HepG2 (cell line): ENCODE measurements at regions not wholly inside any gene's neighbourhood (a gene's known extent, or its start where the extent isn't known, plus 50 kb on each side); places are given as distances from the start of the nearest gene placed in this dataset.

Experiments
- ATAC-seq: fragments of 200-7000 bp; cut with Tn5 transposase; 3 replicates; pipeline ENCODE4 v1.9.1; 2020; ENCODE audit warnings: mild to moderate bottlenecking, moderate library complexity
- BruUV-seq: library from RNA; stranded (reverse); fragments of 400-500 nt; replicated peaks from 2 replicates; lab custom pipeline; 2021; lab: Mats Ljungman, UMichigan
- CTCF ChIA-PET: fragments of 300-600 bp; formaldehyde crosslinking; extraction: SDS; loops from one replicate; lab custom pipeline; 2021; ENCODE audit warnings: low total read pairs, inconsistent platforms, low intra/inter-chr PET ratio; lab: Yijun Ruan, JAX
- POLR2A ChIA-PET: fragments of 350-600 bp; sonication (Branson Sonifier 250); formaldehyde crosslinking; loops from one replicate; lab custom pipeline; 2020; ENCODE audit warnings: antibody characterized with exemption, inconsistent platforms; lab: Yijun Ruan, JAX
- DNase-seq: peaks from one replicate; pipeline ENCODE4 v3.0.0-alpha.2; 2015; ENCODE audit warnings: low spot score
- FAIRE-seq: peaks from 3 replicates; lab custom pipeline; 2011; peaks lifted over from hg19 to GRCh38; lab: Jason Lieb, UNC
- H2AFZ ChIP-seq: one replicate; pipeline ENCODE4 v1.6.1; 2011; ENCODE audit warnings: low read length, inconsistent platforms
- H3K27ac ChIP-seq: fragments of 300-600 bp; 3 replicates; pipeline ENCODE4 v1.8.0; 2011; ENCODE audit warnings: mixed run types, mild to moderate bottlenecking, mixed read lengths, low read length, inconsistent platforms; ENCODE audit not compliant: insufficient read depth; ENCODE audit errors: extremely low read length
- H3K27me3 ChIP-seq, 2 experiments: fragments of 200-600 bp in 1 of 2; 2 replicates in 1 of 2; 3 replicates in 1 of 2; pipeline versions ENCODE4 v1.6.0 to v1.8.0; 2011; ENCODE audit warnings: low read length in 2 of 2, mild to moderate bottlenecking in 2 of 2, moderate library complexity in 2 of 2, inconsistent platforms in 1 of 2; ENCODE audit not compliant: insufficient read depth in 2 of 2, control insufficient read depth in 1 of 2
- H3K36me3 ChIP-seq, 2 experiments: fragments of 200-600 bp in 1 of 2; replicated peaks in 1 of 2; 2 replicates in 1 of 2; 3 replicates in 1 of 2; pipeline versions ENCODE4 v1.5.1 to v1.8.0; 2011; ENCODE audit warnings: low read length in 2 of 2, inconsistent platforms in 1 of 2; ENCODE audit not compliant: insufficient read depth in 2 of 2, control insufficient read depth in 1 of 2
- H3K4me1 ChIP-seq: 2 replicates; pipeline ENCODE4 v1.5.1; 2012; ENCODE audit warnings: low read length, inconsistent platforms; ENCODE audit not compliant: insufficient read depth
- H3K4me2 ChIP-seq: 2 replicates; pipeline ENCODE4 v1.6.0; 2011; ENCODE audit warnings: low read depth, low read length, inconsistent platforms
- H3K4me3 ChIP-seq, 3 experiments: fragments of 200-600 bp in 1 of 3; sonication (generic), shearing (Covaris generic) in 1 of 3; replicated peaks in 1 of 3; 2 replicates each; pipeline ENCODE4 v1.5.1; 2011 to 2016; ENCODE audit warnings: low read length in 3 of 3, inconsistent platforms in 2 of 3, low read depth in 2 of 3, mild to moderate bottlenecking in 2 of 3, control low read depth in 1 of 3, mixed read lengths in 1 of 3; ENCODE audit not compliant: insufficient read depth in 1 of 3
- H3K79me2 ChIP-seq: one replicate; pipeline ENCODE4 v1.6.1; 2011; ENCODE audit warnings: low read length, inconsistent platforms; ENCODE audit not compliant: insufficient read depth
- H3K9ac ChIP-seq: 2 replicates; pipeline ENCODE4 v1.6.0; 2011; ENCODE audit warnings: mild to moderate bottlenecking, low read depth, low read length, inconsistent platforms; ENCODE audit not compliant: insufficient read depth
- H3K9me3 ChIP-seq: 2 replicates; pipeline ENCODE4 v1.5.1; 2012; ENCODE audit warnings: mild to moderate bottlenecking, low read length
- H4K20me1 ChIP-seq: 2 replicates; pipeline ENCODE4 v1.6.0; 2011; ENCODE audit warnings: inconsistent platforms, mild to moderate bottlenecking, low read length, moderate library complexity; ENCODE audit not compliant: insufficient read depth
- CEBPG ChIP-seq: IDR thresholded peaks from 2 replicates; pipeline ENCODE4 v1.6.1; 2016
- FOXJ3 ChIP-seq: sonication (generic); formaldehyde crosslinking; IDR thresholded peaks from 2 replicates; pipeline ENCODE4 v1.4.0; 2020; ENCODE audit warnings: missing genetic modification reagents, mild to moderate bottlenecking, borderline replicate concordance
- GPN1 ChIP-seq: sonication (generic); formaldehyde crosslinking; IDR thresholded peaks from 2 replicates; pipeline ENCODE4 v1.5.1; 2020; ENCODE audit warnings: missing genetic modification reagents, borderline replicate concordance
- NR2F2 ChIP-seq: IDR thresholded peaks from 2 replicates; pipeline ENCODE4 v1.6.1; 2012; ENCODE audit warnings: low read depth, inconsistent platforms, borderline replicate concordance
- RFXANK ChIP-seq: IDR thresholded peaks from 2 replicates; pipeline ENCODE4 v1.6.1; 2016
- TBX3 ChIP-seq: fragments of 450-650 bp; IDR thresholded peaks from 2 replicates; pipeline ENCODE4 v1.6.1; 2017; ENCODE audit warnings: antibody characterized with exemption, mild to moderate bottlenecking, inconsistent platforms, borderline replicate concordance
- ZBTB1 ChIP-seq: sonication (generic); formaldehyde crosslinking; IDR thresholded peaks from 2 replicates; pipeline ENCODE4 v1.4.0; 2020; ENCODE audit warnings: missing genetic modification reagents, borderline replicate concordance
- ZNF136 ChIP-seq: sonication (generic); formaldehyde crosslinking; IDR thresholded peaks from 2 replicates; pipeline ENCODE4 v1.8.1; 2022; ENCODE audit warnings: low read depth, mild to moderate bottlenecking, moderate library complexity, missing genetic modification reagents
- ZNF205 ChIP-seq: IDR thresholded peaks from 2 replicates; pipeline ENCODE4 v1.6.1; 2018; ENCODE audit warnings: missing biosample characterization, missing genetic modification reagents
- ZNF260 ChIP-seq: sonication (generic); formaldehyde crosslinking; IDR thresholded peaks from 2 replicates; pipeline ENCODE4 v1.4.0; 2020; ENCODE audit warnings: missing genetic modification reagents, low read depth, mild to moderate bottlenecking, borderline replicate concordance
- ZNF296 ChIP-seq: sonication (generic); formaldehyde crosslinking; conservative IDR thresholded peaks from 2 replicates; pipeline ENCODE4 v1.5.0; 2020; ENCODE audit warnings: mild to moderate bottlenecking, missing genetic modification reagents
- ZNF331 ChIP-seq: sonication (generic); formaldehyde crosslinking; IDR thresholded peaks from 2 replicates; pipeline ENCODE4 v1.4.0; 2020; ENCODE audit warnings: missing genetic modification reagents
- ZNF33B ChIP-seq: sonication (generic); formaldehyde crosslinking; IDR thresholded peaks from 2 replicates; pipeline ENCODE4 v1.5.1; 2020; ENCODE audit warnings: mild to moderate bottlenecking, missing genetic modification reagents
- ZNF563 ChIP-seq: sonication (generic); formaldehyde crosslinking; IDR thresholded peaks from 2 replicates; pipeline ENCODE4 v1.8.0; 2022; ENCODE audit warnings: mild to moderate bottlenecking, moderate library complexity, missing genetic modification reagents
- ZNF619 ChIP-seq: sonication (generic); formaldehyde crosslinking; IDR thresholded peaks from 2 replicates; pipeline ENCODE4 v1.4.0; 2020; ENCODE audit warnings: mild to moderate bottlenecking, missing genetic modification reagents
- ZNF7 ChIP-seq: IDR thresholded peaks from 2 replicates; pipeline ENCODE4 v1.6.1; 2016; ENCODE audit warnings: missing biosample characterization, missing genetic modification reagents
- WGBS: methylation state at CpG from one replicate; pipeline ENCODE4 v1.1.6; 2017; ENCODE audit warnings: low lambda C conversion rate; 5-methylcytosine and 5-hydroxymethylcytosine counted together
- in situ Hi-C: cut with HindIII; loops from 2 replicates; pipeline ENCODE4 v1.10.0; 2017; ENCODE audit warnings: low pct_unique_long_range_greater_than_20kb; ENCODE audit not compliant: extremely low pct_ligation_motif_present
- intact Hi-C: fragments of 100-400 bp; cut with micrococcal nuclease; formaldehyde crosslinking; loops from one replicate; pipeline ENCODE4 v1.10.0; 2022; ENCODE audit not compliant: unreplicated experiment
- TF ChIP-seq, protein P1 (sequence below): sonication (generic); formaldehyde crosslinking; conservative IDR thresholded peaks from 2 replicates; pipeline ENCODE4 v1.4.0; 2020; ENCODE audit warnings: missing genetic modification reagents
- TF ChIP-seq, protein P2 (sequence below): sonication (generic); formaldehyde crosslinking; conservative IDR thresholded peaks from 2 replicates; pipeline ENCODE4 v1.8.1; 2023; ENCODE audit warnings: missing genetic modification reagents

DNA sequence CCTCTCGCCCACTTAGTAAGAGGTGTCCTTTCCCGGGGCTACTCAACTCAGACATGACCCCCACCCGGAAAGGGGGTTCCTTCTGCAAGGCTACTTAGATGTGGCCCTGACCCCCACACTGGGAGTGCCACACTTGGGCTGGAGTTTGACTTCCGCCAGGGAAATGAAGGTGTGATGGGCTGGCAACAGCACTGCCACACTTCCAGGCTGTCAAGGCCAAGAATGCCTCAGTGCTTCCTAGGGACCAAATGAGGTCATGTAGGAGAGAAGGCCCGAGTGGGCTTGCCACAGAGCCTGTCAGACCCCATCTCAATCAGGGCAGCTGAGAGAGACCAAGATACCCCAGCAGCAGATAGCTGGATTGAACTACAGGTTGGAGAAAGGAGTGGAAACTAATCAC, 55.5 kb downstream of the DRD1 start:
- H3K4me2 ChIP-seq: no peak overlapping the region
- H3K36me3 ChIP-seq: no peaks in the 10 kb centered on the region
- H2AFZ ChIP-seq: no peak overlapping the region
- 0% methylated on average over 2 of the region's 5 CpGs for WGBS
- no peak for DNase-seq
- H3K27me3 ChIP-seq: no peaks in the 10 kb centered on the region; a peak in 1 of 5 replicates
- H3K9ac ChIP-seq: no peak overlapping the region
- no peak for ATAC-seq
- ChIA-PET CTCF (no interaction called here), POLR2A (no interaction called here)
- no peak overlapping the region for H3K4me3 ChIP-seq
- intact Hi-C loops (no loop called here), in situ Hi-C loops (no loop called here)
- TF ChIP-seq FOXJ3 (CRISPR knock-in tag) (no peak), CEBPG (CRISPR knock-in tag) (no peak), ZNF619 (CRISPR knock-in tag) (no peak), ZNF331 (CRISPR knock-in tag) (no peak), ZNF296 (CRISPR knock-in tag) (no peak), RFXANK (no peak), ZNF563 (CRISPR knock-in tag) (no peak)
- TF ChIP-seq, protein P1, sequence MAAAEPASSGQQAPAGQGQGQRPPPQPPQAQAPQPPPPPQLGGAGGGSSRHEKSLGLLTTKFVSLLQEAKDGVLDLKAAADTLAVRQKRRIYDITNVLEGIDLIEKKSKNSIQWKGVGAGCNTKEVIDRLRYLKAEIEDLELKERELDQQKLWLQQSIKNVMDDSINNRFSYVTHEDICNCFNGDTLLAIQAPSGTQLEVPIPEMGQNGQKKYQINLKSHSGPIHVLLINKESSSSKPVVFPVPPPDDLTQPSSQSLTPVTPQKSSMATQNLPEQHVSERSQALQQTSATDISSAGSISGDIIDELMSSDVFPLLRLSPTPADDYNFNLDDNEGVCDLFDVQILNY (CRISPR knock-in tag): no peak
- no TSS peak for BruUV-seq
- no peaks in the 10 kb centered on the region for H3K4me1 ChIP-seq
- no peak for FAIRE-seq
- no peak overlapping the region for H3K27ac ChIP-seq
- H4K20me1 ChIP-seq: no peaks in the 10 kb centered on the region
- H3K9me3 ChIP-seq: no peaks in the 10 kb centered on the region
- H3K79me2 ChIP-seq: no peaks in the 10 kb centered on the region

DNA sequence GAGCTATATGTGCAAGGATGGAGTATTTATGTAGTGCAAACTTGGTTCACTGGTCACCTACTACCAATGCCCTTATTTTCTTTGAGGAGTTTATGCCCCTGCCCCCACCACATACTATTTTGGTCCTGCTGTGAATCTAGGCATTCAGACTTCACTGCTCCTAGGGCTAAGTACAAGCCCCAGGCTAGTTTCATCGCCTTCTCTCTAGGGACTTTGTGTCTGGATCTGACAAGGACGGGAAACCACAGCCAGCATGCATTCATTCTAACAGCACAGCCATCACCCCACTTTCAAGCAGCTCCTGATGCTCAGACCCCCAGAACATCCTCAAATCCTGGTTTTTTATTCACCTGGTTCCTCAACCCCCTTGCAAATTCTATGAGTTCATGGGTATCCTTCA, 56.8 kb downstream of the DRD1 start:
- no peak overlapping the region for H3K9ac ChIP-seq
- FAIRE-seq: no peak
- H4K20me1 ChIP-seq: no peaks in the 10 kb centered on the region
- no peaks in the 10 kb centered on the region for H3K9me3 ChIP-seq
- POLR2A ChIA-PET: no interaction called here
- CTCF ChIA-PET: no interaction called here
- TF ChIP-seq ZNF136 (CRISPR knock-in tag): no peak
- TF ChIP-seq ZNF260: no peak
- no peak for TF ChIP-seq ZBTB1 (CRISPR knock-in tag)
- TF ChIP-seq ZNF33B (CRISPR knock-in tag): no peak
- no peak for TF ChIP-seq ZNF7
- TF ChIP-seq NR2F2: no peak
- TF ChIP-seq TBX3: no peak
- no peak for TF ChIP-seq ZNF205 (CRISPR knock-in tag)
- no peak for TF ChIP-seq GPN1 (CRISPR knock-in tag)
- TF ChIP-seq, protein P2, sequence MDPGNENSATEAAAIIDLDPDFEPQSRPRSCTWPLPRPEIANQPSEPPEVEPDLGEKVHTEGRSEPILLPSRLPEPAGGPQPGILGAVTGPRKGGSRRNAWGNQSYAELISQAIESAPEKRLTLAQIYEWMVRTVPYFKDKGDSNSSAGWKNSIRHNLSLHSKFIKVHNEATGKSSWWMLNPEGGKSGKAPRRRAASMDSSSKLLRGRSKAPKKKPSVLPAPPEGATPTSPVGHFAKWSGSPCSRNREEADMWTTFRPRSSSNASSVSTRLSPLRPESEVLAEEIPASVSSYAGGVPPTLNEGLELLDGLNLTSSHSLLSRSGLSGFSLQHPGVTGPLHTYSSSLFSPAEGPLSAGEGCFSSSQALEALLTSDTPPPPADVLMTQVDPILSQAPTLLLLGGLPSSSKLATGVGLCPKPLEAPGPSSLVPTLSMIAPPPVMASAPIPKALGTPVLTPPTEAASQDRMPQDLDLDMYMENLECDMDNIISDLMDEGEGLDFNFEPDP (CRISPR knock-in tag): no peak
- TF ChIP-seq, all 625 proteins: peak for 0
- Histone ChIP-seq H3K4me3 (no peak overlapping the region), H3K36me3 (no peaks in the 10 kb centered on the region), H3K79me2 (no peaks in the 10 kb centered on the region), H3K4me1 (no peaks in the 10 kb centered on the region), H3K4me2 (no peak overlapping the region), H3K27ac (no peak overlapping the region), H2AFZ (no peak overlapping the region), H3K27me3 (no peaks in the 10 kb centered on the region; a peak in 1 of 5 replicates)
- WGBS: 0% methylated on average over 2 of the region's 2 CpGs
- intact Hi-C loops (no loop called here), in situ Hi-C loops (no loop called here)
- no peak for ATAC-seq
- no TSS peak for BruUV-seq
- DNase-seq: no peak
